ENCODE measurements at regions not wholly inside any gene's neighbourhood (a gene's known extent, or its start where the extent isn't known, plus 50 kb on each side); places are given as distances from the start of the nearest gene placed in this dataset.

DNA sequence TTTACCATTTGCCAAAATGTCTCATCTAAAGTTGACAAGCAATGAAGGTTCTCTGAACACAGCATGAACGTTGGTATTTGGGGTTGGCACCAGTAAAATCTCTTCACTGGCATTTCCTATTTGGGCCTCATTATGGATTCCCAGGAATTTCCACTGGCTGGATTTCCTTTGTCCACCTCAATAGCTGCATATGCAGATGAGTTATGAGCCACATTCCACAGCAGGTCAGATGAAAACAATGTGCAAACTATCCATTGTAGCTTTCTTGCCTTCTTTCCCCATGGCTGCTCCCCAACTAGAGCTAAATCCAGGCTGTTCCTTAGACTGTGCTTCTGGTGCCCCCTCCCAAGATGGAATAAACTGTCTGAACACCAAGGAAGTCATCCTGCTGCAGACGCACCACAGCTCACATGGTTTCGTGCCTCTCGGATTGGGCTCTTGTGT lies 168.1 kb upstream of the FGGY start:
- no peak for DNase-seq (ENCODE audit: low read depth, low spot score)
- Histone ChIP-seq H3K4me2 (ENCODE audit: control insufficient read depth, extremely low read depth, insufficient read depth, low read depth, low read length) (no peak overlapping the region), H2AFZ (ENCODE audit: control insufficient read depth, low read length) (no peak overlapping the region), H3K27ac (ENCODE audit: control insufficient read depth, insufficient read depth, low read length) (no peak overlapping the region), H3K36me3 (ENCODE audit: control insufficient read depth in 2 of 2, extremely low read depth in 1 of 2, insufficient read depth in 2 of 2, low read length in 2 of 2) (no peaks in the 10 kb centered on the region), H3K79me2 (ENCODE audit: control insufficient read depth, insufficient read depth, low read length) (no peaks in the 10 kb centered on the region), H3K9me1 (ENCODE audit: control insufficient read depth, extremely low read depth, insufficient read depth, low read length) (no peaks in the 10 kb centered on the region), H3K4me1 (ENCODE audit: control insufficient read depth, extremely low read depth, insufficient read depth, low read length) (peaks cover 22% of the 10 kb centered on the region), H4K20me1 (ENCODE audit: control insufficient read depth, extremely low read depth, insufficient read depth, low read length) (no peaks in the 10 kb centered on the region), H3K4me3 (ENCODE audit: control insufficient read depth in 2 of 3, extremely low read depth in 1 of 3, insufficient read depth in 2 of 3, low read depth in 1 of 3, low read length in 3 of 3) (no peak overlapping the region), H3K9me3 (ENCODE audit: control insufficient read depth, low read depth, low read length) (no peaks in the 10 kb centered on the region), H3K9ac (ENCODE audit: control insufficient read depth, extremely low read depth, insufficient read depth, low read length) (no peak overlapping the region), H3K27me3 (ENCODE audit: control insufficient read depth, extremely low read depth, insufficient read depth, low read length) (no peaks in the 10 kb centered on the region)
- TF ChIP-seq, protein P1, sequence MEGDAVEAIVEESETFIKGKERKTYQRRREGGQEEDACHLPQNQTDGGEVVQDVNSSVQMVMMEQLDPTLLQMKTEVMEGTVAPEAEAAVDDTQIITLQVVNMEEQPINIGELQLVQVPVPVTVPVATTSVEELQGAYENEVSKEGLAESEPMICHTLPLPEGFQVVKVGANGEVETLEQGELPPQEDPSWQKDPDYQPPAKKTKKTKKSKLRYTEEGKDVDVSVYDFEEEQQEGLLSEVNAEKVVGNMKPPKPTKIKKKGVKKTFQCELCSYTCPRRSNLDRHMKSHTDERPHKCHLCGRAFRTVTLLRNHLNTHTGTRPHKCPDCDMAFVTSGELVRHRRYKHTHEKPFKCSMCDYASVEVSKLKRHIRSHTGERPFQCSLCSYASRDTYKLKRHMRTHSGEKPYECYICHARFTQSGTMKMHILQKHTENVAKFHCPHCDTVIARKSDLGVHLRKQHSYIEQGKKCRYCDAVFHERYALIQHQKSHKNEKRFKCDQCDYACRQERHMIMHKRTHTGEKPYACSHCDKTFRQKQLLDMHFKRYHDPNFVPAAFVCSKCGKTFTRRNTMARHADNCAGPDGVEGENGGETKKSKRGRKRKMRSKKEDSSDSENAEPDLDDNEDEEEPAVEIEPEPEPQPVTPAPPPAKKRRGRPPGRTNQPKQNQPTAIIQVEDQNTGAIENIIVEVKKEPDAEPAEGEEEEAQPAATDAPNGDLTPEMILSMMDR (optimal IDR thresholded peaks at IDR 0.05 in 1 of 3, IDR thresholded peaks at IDR 0.05 in 1 of 3, conservative IDR thresholded peaks at IDR 0.05 in 1 of 3; ENCODE audit: extremely low read depth in 1 of 3, insufficient read depth in 2 of 3, low read length in 3 of 3) = no peak
- TF ChIP-seq EZH2 (IDR thresholded peaks at IDR 0.05; ENCODE audit: low read length) = no peak
- dilution Hi-C loops (cut with MboI; ENCODE audit: extremely low pct_ligation_motif_present, low sequenced_read_pairs) = no loop called here
- FAIRE-seq = no peak

DNA sequence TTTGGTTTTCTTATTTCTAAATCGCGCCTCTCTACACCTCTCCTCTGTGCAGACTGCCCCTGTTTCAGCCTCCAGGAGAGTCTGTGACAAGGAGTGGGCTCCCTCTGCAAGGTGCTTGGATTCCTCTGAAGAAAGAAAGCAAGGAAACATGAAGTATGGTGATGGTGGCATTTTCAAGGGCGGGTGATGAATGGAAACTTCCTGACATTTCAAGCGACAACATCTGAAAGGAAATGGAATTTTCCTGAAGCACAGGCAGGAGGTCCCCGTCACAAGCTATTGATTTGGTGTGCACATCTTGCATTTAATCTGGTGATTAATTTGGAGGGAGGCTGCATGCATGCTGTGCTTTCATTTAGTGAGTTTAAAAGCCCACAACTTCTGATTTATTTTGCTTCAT lies 164.6 kb upstream of the FGGY start:
- no peaks in the 10 kb centered on the region for H3K79me2 ChIP-seq (ENCODE audit: control insufficient read depth, insufficient read depth, low read length)
- dilution Hi-C loops (cut with MboI; ENCODE audit: extremely low pct_ligation_motif_present, low sequenced_read_pairs) = no loop called here
- no peak overlapping the region for H3K4me2 ChIP-seq (ENCODE audit: control insufficient read depth, extremely low read depth, insufficient read depth, low read depth, low read length)
- H3K36me3 ChIP-seq (ENCODE audit: control insufficient read depth in 2 of 2, extremely low read depth in 1 of 2, insufficient read depth in 2 of 2, low read length in 2 of 2) = no peaks in the 10 kb centered on the region
- H3K9ac ChIP-seq (ENCODE audit: control insufficient read depth, extremely low read depth, insufficient read depth, low read length) = no peak overlapping the region
- H3K4me1 ChIP-seq (ENCODE audit: control insufficient read depth, extremely low read depth, insufficient read depth, low read length) = peaks cover 20% of the 10 kb centered on the region
- H3K9me3 ChIP-seq (ENCODE audit: control insufficient read depth, low read depth, low read length) = no peaks in the 10 kb centered on the region
- FAIRE-seq = no peak
- TF ChIP-seq EZH2 (IDR thresholded peaks at IDR 0.05; ENCODE audit: low read length) = no peak
- no peaks in the 10 kb centered on the region for H3K9me1 ChIP-seq (ENCODE audit: control insufficient read depth, extremely low read depth, insufficient read depth, low read length)
- no peak overlapping the region for H2AFZ ChIP-seq (ENCODE audit: control insufficient read depth, low read length)
- no peaks in the 10 kb centered on the region for H4K20me1 ChIP-seq (ENCODE audit: control insufficient read depth, extremely low read depth, insufficient read depth, low read length)
- no peak overlapping the region for H3K4me3 ChIP-seq (ENCODE audit: control insufficient read depth in 2 of 3, extremely low read depth in 1 of 3, insufficient read depth in 2 of 3, low read depth in 1 of 3, low read length in 3 of 3)
- no peaks in the 10 kb centered on the region for H3K27me3 ChIP-seq (ENCODE audit: control insufficient read depth, extremely low read depth, insufficient read depth, low read length)
- DNase-seq (ENCODE audit: low read depth, low spot score) = no peak
- H3K27ac ChIP-seq (ENCODE audit: control insufficient read depth, insufficient read depth, low read length) = no peak overlapping the region

DNA sequence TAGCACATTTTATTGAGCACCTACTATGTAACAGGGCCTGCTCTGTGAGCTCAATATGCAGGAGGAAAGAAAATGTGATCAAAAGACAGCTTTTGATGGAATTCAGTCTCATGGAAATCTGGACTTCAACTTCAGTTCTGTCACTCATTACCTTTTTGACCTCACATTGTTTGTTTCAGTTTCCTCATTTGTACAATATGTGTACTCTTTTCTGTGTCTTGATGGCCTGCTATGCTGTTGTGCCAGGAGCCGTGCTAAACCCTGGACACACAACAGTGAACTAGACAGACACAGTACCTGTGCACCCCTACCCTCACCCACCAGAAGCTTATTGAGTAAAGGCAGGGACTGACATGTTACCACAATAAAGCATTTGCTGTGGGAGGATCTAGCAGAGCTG lies 162.9 kb upstream of the FGGY start:
- Histone ChIP-seq H3K4me3 (ENCODE audit: control insufficient read depth in 2 of 3, extremely low read depth in 1 of 3, insufficient read depth in 2 of 3, low read depth in 1 of 3, low read length in 3 of 3) (no peak overlapping the region), H4K20me1 (ENCODE audit: control insufficient read depth, extremely low read depth, insufficient read depth, low read length) (no peaks in the 10 kb centered on the region), H3K9ac (ENCODE audit: control insufficient read depth, extremely low read depth, insufficient read depth, low read length) (no peak overlapping the region), H3K27me3 (ENCODE audit: control insufficient read depth, extremely low read depth, insufficient read depth, low read length) (no peaks in the 10 kb centered on the region), H3K9me1 (ENCODE audit: control insufficient read depth, extremely low read depth, insufficient read depth, low read length) (no peaks in the 10 kb centered on the region), H2AFZ (ENCODE audit: control insufficient read depth, low read length) (no peak overlapping the region), H3K27ac (ENCODE audit: control insufficient read depth, insufficient read depth, low read length) (no peak overlapping the region), H3K4me2 (ENCODE audit: control insufficient read depth, extremely low read depth, insufficient read depth, low read depth, low read length) (no peak overlapping the region), H3K79me2 (ENCODE audit: control insufficient read depth, insufficient read depth, low read length) (no peaks in the 10 kb centered on the region), H3K36me3 (ENCODE audit: control insufficient read depth in 2 of 2, extremely low read depth in 1 of 2, insufficient read depth in 2 of 2, low read length in 2 of 2) (no peaks in the 10 kb centered on the region), H3K9me3 (ENCODE audit: control insufficient read depth, low read depth, low read length) (no peaks in the 10 kb centered on the region), H3K4me1 (ENCODE audit: control insufficient read depth, extremely low read depth, insufficient read depth, low read length) (peaks cover 12% of the 10 kb centered on the region)
- no peak for TF ChIP-seq EZH2 (IDR thresholded peaks at IDR 0.05; ENCODE audit: low read length)
- TF ChIP-seq, protein P1 (optimal IDR thresholded peaks at IDR 0.05 in 1 of 3, IDR thresholded peaks at IDR 0.05 in 1 of 3, conservative IDR thresholded peaks at IDR 0.05 in 1 of 3; ENCODE audit: extremely low read depth in 1 of 3, insufficient read depth in 2 of 3, low read length in 3 of 3) = no peak
- FAIRE-seq (no peak), DNase-seq (ENCODE audit: low read depth, low spot score) (no peak)
- dilution Hi-C loops (cut with MboI; ENCODE audit: extremely low pct_ligation_motif_present, low sequenced_read_pairs) = no loop called here
